Esophagus muscularis mucosa (tissue), 3 donors: ENCODE measurements at regions not wholly inside any gene's neighbourhood (a gene's known extent, or its start where the extent isn't known, plus 50 kb on each side); places are given as distances from the start of the nearest gene placed in this dataset.

Source experiments
- POLR2A ChIP-seq: fragments of 450-650 bp; IDR thresholded peaks from one replicate; pipeline ENCODE4 v1.6.1; 2017; ENCODE audit warnings: antibody characterized with exemption, moderate library complexity, mild to moderate bottlenecking, low read depth
- POLR2AphosphoS5 ChIP-seq, 2 donors: sonication (generic); formaldehyde crosslinking; IDR thresholded peaks; one replicate each; pipeline ENCODE4 v1.6.1; 2017; ENCODE audit warnings: antibody characterized with exemption in 2 of 2
- TF ChIP-seq, protein P1 (sequence below), 3 experiments: fragments of 200-600 bp in 2 of 3; fragments of 450-650 bp in 1 of 3; sonication (generic) in 2 of 3; IDR thresholded peaks; one replicate each; pipeline ENCODE4 v1.5.1; 2017 to 2019; ENCODE audit warnings: antibody characterized with exemption in 3 of 3, mild to moderate bottlenecking in 2 of 3, moderate library complexity in 1 of 3

- TF ChIP-seq, protein P1, sequence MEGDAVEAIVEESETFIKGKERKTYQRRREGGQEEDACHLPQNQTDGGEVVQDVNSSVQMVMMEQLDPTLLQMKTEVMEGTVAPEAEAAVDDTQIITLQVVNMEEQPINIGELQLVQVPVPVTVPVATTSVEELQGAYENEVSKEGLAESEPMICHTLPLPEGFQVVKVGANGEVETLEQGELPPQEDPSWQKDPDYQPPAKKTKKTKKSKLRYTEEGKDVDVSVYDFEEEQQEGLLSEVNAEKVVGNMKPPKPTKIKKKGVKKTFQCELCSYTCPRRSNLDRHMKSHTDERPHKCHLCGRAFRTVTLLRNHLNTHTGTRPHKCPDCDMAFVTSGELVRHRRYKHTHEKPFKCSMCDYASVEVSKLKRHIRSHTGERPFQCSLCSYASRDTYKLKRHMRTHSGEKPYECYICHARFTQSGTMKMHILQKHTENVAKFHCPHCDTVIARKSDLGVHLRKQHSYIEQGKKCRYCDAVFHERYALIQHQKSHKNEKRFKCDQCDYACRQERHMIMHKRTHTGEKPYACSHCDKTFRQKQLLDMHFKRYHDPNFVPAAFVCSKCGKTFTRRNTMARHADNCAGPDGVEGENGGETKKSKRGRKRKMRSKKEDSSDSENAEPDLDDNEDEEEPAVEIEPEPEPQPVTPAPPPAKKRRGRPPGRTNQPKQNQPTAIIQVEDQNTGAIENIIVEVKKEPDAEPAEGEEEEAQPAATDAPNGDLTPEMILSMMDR (IDR thresholded peaks at IDR 0.05), result no peak
- TF ChIP-seq POLR2AphosphoS5 (IDR thresholded peaks at IDR 0.05) (no peak), POLR2A (no peak)
Observed at GRCh38 chr21:39123375-39123774, 59.9 kb downstream of the PSMG1 start.
